ENCODE measurements at regions not wholly inside any gene's neighbourhood (a gene's known extent, or its start where the extent isn't known, plus 50 kb on each side); places are given as distances from the start of the nearest gene placed in this dataset.

DNA sequence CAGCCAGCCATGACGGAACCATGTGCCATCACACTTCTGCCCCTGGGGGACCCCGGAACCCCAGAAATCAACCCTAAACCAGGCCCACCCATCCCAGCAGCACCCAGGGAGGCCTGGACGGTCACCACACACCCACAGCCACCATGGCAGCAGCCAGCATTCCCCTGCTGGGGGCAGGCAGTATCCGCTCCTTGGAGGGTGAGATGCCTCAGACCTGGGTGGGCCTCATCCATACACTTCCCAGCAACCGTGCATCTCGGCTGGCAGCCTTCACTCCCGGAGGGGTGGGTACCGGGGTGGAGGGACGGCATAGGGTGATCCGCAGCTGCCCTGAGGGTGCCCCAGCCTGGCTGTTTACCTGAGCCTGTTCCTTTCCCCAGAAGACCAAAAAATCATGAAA is 69.1 kb upstream of the FAM20C start:
- TF ChIP-seq NFIC (IDR thresholded peaks at IDR 0.05) (no peak), EGR1 (IDR thresholded peaks at IDR 0.05) (no peak), TAF1 (IDR thresholded peaks at IDR 0.05; ENCODE audit: low read depth) (no peak), TCF12 (IDR thresholded peaks at IDR 0.05; ENCODE audit: low read depth) (no peak), TEAD4 (IDR thresholded peaks at IDR 0.05) (no peak), YY1 (IDR thresholded peaks at IDR 0.05; ENCODE audit: low read depth) (no peak), RAD21 (IDR thresholded peaks at IDR 0.05; ENCODE audit: low read depth) (no peak), CREB1 (IDR thresholded peaks at IDR 0.05; ENCODE audit: low read depth) (no peak), FOXM1 (IDR thresholded peaks at IDR 0.05; ENCODE audit: borderline replicate concordance, low read depth) (no peak), EP300 (IDR thresholded peaks at IDR 0.05; ENCODE audit: borderline replicate concordance) (no peak), ZBTB7A (IDR thresholded peaks at IDR 0.05; ENCODE audit: low read depth) (no peak)
- TF ChIP-seq, protein P1, sequence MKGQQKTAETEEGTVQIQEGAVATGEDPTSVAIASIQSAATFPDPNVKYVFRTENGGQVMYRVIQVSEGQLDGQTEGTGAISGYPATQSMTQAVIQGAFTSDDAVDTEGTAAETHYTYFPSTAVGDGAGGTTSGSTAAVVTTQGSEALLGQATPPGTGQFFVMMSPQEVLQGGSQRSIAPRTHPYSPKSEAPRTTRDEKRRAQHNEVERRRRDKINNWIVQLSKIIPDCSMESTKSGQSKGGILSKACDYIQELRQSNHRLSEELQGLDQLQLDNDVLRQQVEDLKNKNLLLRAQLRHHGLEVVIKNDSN (IDR thresholded peaks at IDR 0.05), result no peak
- TF ChIP-seq, protein P2, sequence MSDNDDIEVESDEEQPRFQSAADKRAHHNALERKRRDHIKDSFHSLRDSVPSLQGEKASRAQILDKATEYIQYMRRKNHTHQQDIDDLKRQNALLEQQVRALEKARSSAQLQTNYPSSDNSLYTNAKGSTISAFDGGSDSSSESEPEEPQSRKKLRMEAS (IDR thresholded peaks at IDR 0.05), result no peak

DNA sequence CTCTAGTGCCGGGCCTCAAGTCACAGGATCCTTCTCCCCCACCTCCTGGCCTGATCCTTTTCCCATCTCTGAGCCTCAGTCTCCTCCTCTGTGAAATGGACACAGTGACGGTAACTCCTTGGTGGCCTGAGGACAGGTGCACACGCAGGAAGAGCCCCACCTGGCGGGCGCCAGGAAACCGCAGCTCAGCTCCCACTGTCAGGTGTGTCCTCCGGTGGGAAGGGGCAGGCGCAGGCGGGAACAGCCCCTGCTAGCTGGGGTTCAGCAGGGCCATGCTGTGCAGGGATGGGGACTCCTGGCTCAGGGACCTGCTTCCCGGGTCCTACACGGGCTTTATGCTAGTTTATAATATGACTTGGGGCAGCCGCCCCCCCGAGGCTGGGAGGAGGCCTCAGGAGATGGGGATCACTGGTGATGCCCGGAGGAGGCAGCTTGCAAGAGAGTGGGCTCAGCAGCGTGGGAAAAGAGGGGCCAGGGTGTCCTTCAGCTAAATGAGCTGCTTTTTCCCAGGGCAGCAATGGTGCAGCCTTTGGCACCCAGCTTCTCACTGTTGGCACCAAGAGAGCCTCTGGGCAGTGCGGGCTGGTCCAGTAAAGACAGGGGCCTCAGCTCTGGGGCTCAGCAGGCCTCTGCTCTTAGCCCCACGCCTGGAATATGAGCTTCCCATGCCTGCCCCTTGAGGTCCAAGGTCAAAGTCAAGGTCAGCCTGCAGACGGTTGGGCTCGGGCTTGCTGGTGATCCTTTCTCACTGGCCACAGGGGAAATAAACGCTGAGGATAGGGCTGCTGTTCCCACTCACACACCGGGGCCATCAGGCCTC is 68.0 kb upstream of the FAM20C start:
- TF ChIP-seq ZBTB7A (IDR thresholded peaks at IDR 0.05; ENCODE audit: low read depth) (no peak), TAF1 (IDR thresholded peaks at IDR 0.05; ENCODE audit: low read depth) (no peak), EP300 (IDR thresholded peaks at IDR 0.05; ENCODE audit: borderline replicate concordance) (no peak), YY1 (IDR thresholded peaks at IDR 0.05; ENCODE audit: low read depth) (no peak)
- TF ChIP-seq, protein P3, sequence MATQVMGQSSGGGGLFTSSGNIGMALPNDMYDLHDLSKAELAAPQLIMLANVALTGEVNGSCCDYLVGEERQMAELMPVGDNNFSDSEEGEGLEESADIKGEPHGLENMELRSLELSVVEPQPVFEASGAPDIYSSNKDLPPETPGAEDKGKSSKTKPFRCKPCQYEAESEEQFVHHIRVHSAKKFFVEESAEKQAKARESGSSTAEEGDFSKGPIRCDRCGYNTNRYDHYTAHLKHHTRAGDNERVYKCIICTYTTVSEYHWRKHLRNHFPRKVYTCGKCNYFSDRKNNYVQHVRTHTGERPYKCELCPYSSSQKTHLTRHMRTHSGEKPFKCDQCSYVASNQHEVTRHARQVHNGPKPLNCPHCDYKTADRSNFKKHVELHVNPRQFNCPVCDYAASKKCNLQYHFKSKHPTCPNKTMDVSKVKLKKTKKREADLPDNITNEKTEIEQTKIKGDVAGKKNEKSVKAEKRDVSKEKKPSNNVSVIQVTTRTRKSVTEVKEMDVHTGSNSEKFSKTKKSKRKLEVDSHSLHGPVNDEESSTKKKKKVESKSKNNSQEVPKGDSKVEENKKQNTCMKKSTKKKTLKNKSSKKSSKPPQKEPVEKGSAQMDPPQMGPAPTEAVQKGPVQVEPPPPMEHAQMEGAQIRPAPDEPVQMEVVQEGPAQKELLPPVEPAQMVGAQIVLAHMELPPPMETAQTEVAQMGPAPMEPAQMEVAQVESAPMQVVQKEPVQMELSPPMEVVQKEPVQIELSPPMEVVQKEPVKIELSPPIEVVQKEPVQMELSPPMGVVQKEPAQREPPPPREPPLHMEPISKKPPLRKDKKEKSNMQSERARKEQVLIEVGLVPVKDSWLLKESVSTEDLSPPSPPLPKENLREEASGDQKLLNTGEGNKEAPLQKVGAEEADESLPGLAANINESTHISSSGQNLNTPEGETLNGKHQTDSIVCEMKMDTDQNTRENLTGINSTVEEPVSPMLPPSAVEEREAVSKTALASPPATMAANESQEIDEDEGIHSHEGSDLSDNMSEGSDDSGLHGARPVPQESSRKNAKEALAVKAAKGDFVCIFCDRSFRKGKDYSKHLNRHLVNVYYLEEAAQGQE (IDR thresholded peaks at IDR 0.05; ENCODE audit: low read depth), result no peak
- TF ChIP-seq, protein P2 (IDR thresholded peaks at IDR 0.05), result no peak

DNA sequence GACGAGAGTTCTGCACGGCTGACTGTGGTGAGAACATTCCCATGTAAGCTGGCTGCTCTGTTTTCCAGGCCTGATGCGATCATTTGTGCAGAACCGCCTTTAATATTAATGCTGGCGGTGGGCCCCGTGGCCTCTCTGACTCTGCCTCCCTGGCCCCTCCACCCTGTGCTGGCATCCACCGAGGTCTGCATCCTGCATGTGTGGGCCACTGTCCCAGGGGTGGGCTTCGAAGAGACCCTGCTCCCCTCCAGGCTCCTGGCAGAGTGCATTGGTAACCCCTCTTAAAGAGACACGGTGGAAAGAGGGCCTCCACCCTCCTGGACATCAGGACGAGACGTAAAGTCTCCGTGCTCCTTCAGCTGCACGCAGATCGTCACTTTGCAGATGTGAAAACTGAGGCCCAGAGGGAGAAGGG is 67.3 kb upstream of the FAM20C start:
- no peak for TF ChIP-seq TEAD4 (IDR thresholded peaks at IDR 0.05)
- no peak for TF ChIP-seq CEBPB (IDR thresholded peaks at IDR 0.05)
- no peak for TF ChIP-seq CREB1 (IDR thresholded peaks at IDR 0.05; ENCODE audit: low read depth)
- TF ChIP-seq, protein P3 (IDR thresholded peaks at IDR 0.05; ENCODE audit: low read depth), result no peak
- no peak for TF ChIP-seq RAD21 (IDR thresholded peaks at IDR 0.05; ENCODE audit: low read depth)
- no peak for TF ChIP-seq YY1 (IDR thresholded peaks at IDR 0.05; ENCODE audit: low read depth)
- TF ChIP-seq, protein P1 (IDR thresholded peaks at IDR 0.05), result no peak
- TF ChIP-seq EP300 (IDR thresholded peaks at IDR 0.05; ENCODE audit: borderline replicate concordance), result no peak
- no peak for TF ChIP-seq FOXM1 (IDR thresholded peaks at IDR 0.05; ENCODE audit: borderline replicate concordance, low read depth)
- TF ChIP-seq ZBTB7A (IDR thresholded peaks at IDR 0.05; ENCODE audit: low read depth), result no peak
- TF ChIP-seq NFIC (IDR thresholded peaks at IDR 0.05), result no peak
- TF ChIP-seq EGR1 (IDR thresholded peaks at IDR 0.05), result no peak

DNA sequence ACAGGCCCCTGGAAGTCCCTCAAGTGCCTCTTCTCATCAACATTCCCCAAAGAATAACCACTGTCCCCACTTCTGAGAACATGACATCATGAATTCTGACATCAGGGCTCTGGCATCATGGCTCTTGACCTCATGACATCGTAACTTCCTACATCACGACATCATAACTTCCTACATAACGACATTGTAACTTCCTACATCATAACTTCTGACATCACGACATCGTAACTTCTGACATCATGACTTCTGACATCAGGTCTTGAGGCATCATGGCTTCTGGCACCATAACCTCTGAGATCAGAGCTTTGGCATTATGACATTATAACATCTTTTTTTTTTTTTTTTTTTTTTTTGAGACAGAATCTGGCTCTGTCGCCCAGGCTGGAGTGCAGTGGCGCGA is 66.7 kb upstream of the FAM20C start:
- no peak for TF ChIP-seq TAF1 (IDR thresholded peaks at IDR 0.05; ENCODE audit: low read depth)
- TF ChIP-seq, protein P1 (IDR thresholded peaks at IDR 0.05), result no peak
- TF ChIP-seq CEBPB (IDR thresholded peaks at IDR 0.05), result no peak
- no peak for TF ChIP-seq ZBTB7A (IDR thresholded peaks at IDR 0.05; ENCODE audit: low read depth)
- TF ChIP-seq, protein P2 (IDR thresholded peaks at IDR 0.05), result no peak
- TF ChIP-seq YY1 (IDR thresholded peaks at IDR 0.05; ENCODE audit: low read depth), result no peak
- TF ChIP-seq EP300 (IDR thresholded peaks at IDR 0.05; ENCODE audit: borderline replicate concordance), result no peak
- TF ChIP-seq EGR1 (IDR thresholded peaks at IDR 0.05), result no peak
- TF ChIP-seq RAD21 (IDR thresholded peaks at IDR 0.05; ENCODE audit: low read depth), result no peak
- TF ChIP-seq TCF12 (IDR thresholded peaks at IDR 0.05; ENCODE audit: low read depth), result no peak
- TF ChIP-seq, protein P3 (IDR thresholded peaks at IDR 0.05; ENCODE audit: low read depth), result no peak
- TF ChIP-seq CREB1 (IDR thresholded peaks at IDR 0.05; ENCODE audit: low read depth), result no peak
- no peak for TF ChIP-seq FOXM1 (IDR thresholded peaks at IDR 0.05; ENCODE audit: borderline replicate concordance, low read depth)
- TF ChIP-seq NFIC (IDR thresholded peaks at IDR 0.05), result no peak
- no peak for TF ChIP-seq TEAD4 (IDR thresholded peaks at IDR 0.05)
